ENCODE measurements at regions not wholly inside any gene's neighbourhood (a gene's known extent, or its start where the extent isn't known, plus 50 kb on each side); places are given as distances from the start of the nearest gene placed in this dataset.

GRCh38 chr6:151676460-151676945 is 131.0 kb upstream of the ESR1 start:
- H3K27ac ChIP-seq (ENCODE audit: low read depth, low read length, poor library complexity, severe bottlenecking): no peak overlapping the region
- no peaks in the 10 kb centered on the region for H3K79me2 ChIP-seq (ENCODE audit: insufficient read depth, low read length)
- no peaks in the 10 kb centered on the region for H4K20me1 ChIP-seq (ENCODE audit: insufficient read depth, low read length)
- no peak overlapping the region for H3K9ac ChIP-seq (ENCODE audit: low read length)
- H3K4me1 ChIP-seq (ENCODE audit: insufficient read depth, low read length, severe bottlenecking): no peaks in the 10 kb centered on the region
- H3K4me2 ChIP-seq (ENCODE audit: low read length): no peak overlapping the region
- H3K9me3 ChIP-seq (ENCODE audit: low read length): no peaks in the 10 kb centered on the region
- H3F3A ChIP-seq (ENCODE audit: insufficient read depth, low read length): no peaks in the 10 kb centered on the region
- H3K36me3 ChIP-seq (ENCODE audit: insufficient read depth, low read length): no peaks in the 10 kb centered on the region
- H3K9me2 ChIP-seq (ENCODE audit: low read depth, low read length): no peaks in the 10 kb centered on the region
- no peak overlapping the region for H2AFZ ChIP-seq (ENCODE audit: low read length)
- no peaks in the 10 kb centered on the region for H3K27me3 ChIP-seq (ENCODE audit: insufficient read depth, low read length)
- no peak overlapping the region for H3K4me3 ChIP-seq (ENCODE audit: low read depth, low read length, poor library complexity, severe bottlenecking)
- TF ChIP-seq CTCF (IDR thresholded peaks at IDR 0.05; ENCODE audit: low read length) (no peak), EZH2 (IDR thresholded peaks at IDR 0.05; ENCODE audit: borderline replicate concordance, low read length) (no peak)

- Histone ChIP-seq H3K9me3 (ENCODE audit: low read length) (no peaks in the 10 kb centered on the region), H3K27ac (ENCODE audit: low read depth, low read length, poor library complexity, severe bottlenecking) (no peak overlapping the region), H3K27me3 (ENCODE audit: insufficient read depth, low read length) (no peaks in the 10 kb centered on the region), H3K9ac (ENCODE audit: low read length) (no peak overlapping the region), H3K9me2 (ENCODE audit: low read depth, low read length) (no peaks in the 10 kb centered on the region), H4K20me1 (ENCODE audit: insufficient read depth, low read length) (no peaks in the 10 kb centered on the region), H3K79me2 (ENCODE audit: insufficient read depth, low read length) (no peaks in the 10 kb centered on the region), H2AFZ (ENCODE audit: low read length) (no peak overlapping the region), H3F3A (ENCODE audit: insufficient read depth, low read length) (no peaks in the 10 kb centered on the region), H3K36me3 (ENCODE audit: insufficient read depth, low read length) (no peaks in the 10 kb centered on the region), H3K4me2 (ENCODE audit: low read length) (no peak overlapping the region), H3K4me1 (ENCODE audit: insufficient read depth, low read length, severe bottlenecking) (no peaks in the 10 kb centered on the region), H3K4me3 (ENCODE audit: low read depth, low read length, poor library complexity, severe bottlenecking) (no peak overlapping the region)
- TF ChIP-seq EZH2 (IDR thresholded peaks at IDR 0.05; ENCODE audit: borderline replicate concordance, low read length) (no peak), CTCF (IDR thresholded peaks at IDR 0.05; ENCODE audit: low read length) (no peak)
Measured at GRCh38 chr6:151677404-151677803, 130.1 kb upstream of the ESR1 start.

GRCh38 chr6:151679081-151679480 is 128.4 kb upstream of the ESR1 start:
- Histone ChIP-seq H3K79me2 (ENCODE audit: insufficient read depth, low read length) (no peaks in the 10 kb centered on the region), H4K20me1 (ENCODE audit: insufficient read depth, low read length) (no peaks in the 10 kb centered on the region), H3K4me3 (ENCODE audit: low read depth, low read length, poor library complexity, severe bottlenecking) (no peak overlapping the region), H3K4me2 (ENCODE audit: low read length) (no peak overlapping the region), H2AFZ (ENCODE audit: low read length) (no peak overlapping the region), H3K9ac (ENCODE audit: low read length) (no peak overlapping the region), H3K27me3 (ENCODE audit: insufficient read depth, low read length) (no peaks in the 10 kb centered on the region), H3K4me1 (ENCODE audit: insufficient read depth, low read length, severe bottlenecking) (no peaks in the 10 kb centered on the region), H3K36me3 (ENCODE audit: insufficient read depth, low read length) (no peaks in the 10 kb centered on the region), H3K27ac (ENCODE audit: low read depth, low read length, poor library complexity, severe bottlenecking) (no peak overlapping the region), H3F3A (ENCODE audit: insufficient read depth, low read length) (no peaks in the 10 kb centered on the region), H3K9me3 (ENCODE audit: low read length) (no peaks in the 10 kb centered on the region), H3K9me2 (ENCODE audit: low read depth, low read length) (no peaks in the 10 kb centered on the region)
- TF ChIP-seq CTCF (IDR thresholded peaks at IDR 0.05; ENCODE audit: low read length) (no peak), EZH2 (IDR thresholded peaks at IDR 0.05; ENCODE audit: borderline replicate concordance, low read length) (no peak)

Measured in OCI-LY1 (cell line).